Sigmoid colon (tissue), 3 donors: ENCODE measurements at regions not wholly inside any gene's neighbourhood (a gene's known extent, or its start where the extent isn't known, plus 50 kb on each side); places are given as distances from the start of the nearest gene placed in this dataset.

Experiments used
- POLR2A ChIP-seq, 2 donors: fragments of 450-650 bp; IDR thresholded peaks; one replicate each; pipeline ENCODE4 v1.6.1; 2016; ENCODE audit warnings: antibody characterized with exemption in 2 of 2, mild to moderate bottlenecking in 2 of 2, moderate library complexity in 2 of 2
- TF ChIP-seq, protein P1 (sequence below), 4 experiments: fragments of 450-650 bp in 3 of 4; fragments of 200-600 bp in 1 of 4; IDR thresholded peaks; one replicate each; pipeline ENCODE4 v1.5.1; 2016 to 2019; ENCODE audit warnings: antibody characterized with exemption in 4 of 4, mild to moderate bottlenecking in 3 of 4, moderate library complexity in 2 of 4

- TF ChIP-seq, protein P1, sequence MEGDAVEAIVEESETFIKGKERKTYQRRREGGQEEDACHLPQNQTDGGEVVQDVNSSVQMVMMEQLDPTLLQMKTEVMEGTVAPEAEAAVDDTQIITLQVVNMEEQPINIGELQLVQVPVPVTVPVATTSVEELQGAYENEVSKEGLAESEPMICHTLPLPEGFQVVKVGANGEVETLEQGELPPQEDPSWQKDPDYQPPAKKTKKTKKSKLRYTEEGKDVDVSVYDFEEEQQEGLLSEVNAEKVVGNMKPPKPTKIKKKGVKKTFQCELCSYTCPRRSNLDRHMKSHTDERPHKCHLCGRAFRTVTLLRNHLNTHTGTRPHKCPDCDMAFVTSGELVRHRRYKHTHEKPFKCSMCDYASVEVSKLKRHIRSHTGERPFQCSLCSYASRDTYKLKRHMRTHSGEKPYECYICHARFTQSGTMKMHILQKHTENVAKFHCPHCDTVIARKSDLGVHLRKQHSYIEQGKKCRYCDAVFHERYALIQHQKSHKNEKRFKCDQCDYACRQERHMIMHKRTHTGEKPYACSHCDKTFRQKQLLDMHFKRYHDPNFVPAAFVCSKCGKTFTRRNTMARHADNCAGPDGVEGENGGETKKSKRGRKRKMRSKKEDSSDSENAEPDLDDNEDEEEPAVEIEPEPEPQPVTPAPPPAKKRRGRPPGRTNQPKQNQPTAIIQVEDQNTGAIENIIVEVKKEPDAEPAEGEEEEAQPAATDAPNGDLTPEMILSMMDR (IDR thresholded peaks at IDR 0.05) = no peak
- TF ChIP-seq POLR2A (IDR thresholded peaks at IDR 0.05) = no peak
These were observed 142.2 kb upstream of the PWP1 start for GRCh38 chr12:107543416-107543815.
